Neural cell (in vitro differentiated cells): ENCODE measurements at regions not wholly inside any gene's neighbourhood (a gene's known extent, or its start where the extent isn't known, plus 50 kb on each side); places are given as distances from the start of the nearest gene placed in this dataset.

ENCODE experiments used
- H2AFZ ChIP-seq: fragments of 200-600, 300-800 bp; sonication (generic), shearing (Covaris generic); 2 replicates; pipeline ENCODE4 v1.6.0; 2014; ENCODE audit warnings: low read depth, mild to moderate bottlenecking, antibody characterized with exemption, low read length, moderate library complexity
- H3F3A ChIP-seq: fragments of 200-600 bp; shearing (Covaris generic); 2 replicates; pipeline ENCODE4 v1.6.1; 2016; ENCODE audit warnings: mild to moderate bottlenecking, moderate library complexity, mixed read lengths, antibody characterized with exemption, low read length; ENCODE audit not compliant: insufficient read depth, poor library complexity, severe bottlenecking
- H3K27ac ChIP-seq: fragments of 200-600, 300-800 bp; sonication (generic), shearing (Covaris generic); 2 replicates; pipeline ENCODE4 v1.5.1; 2014; ENCODE audit warnings: mild to moderate bottlenecking, low read length, moderate library complexity
- H3K27me3 ChIP-seq: fragments of 300-800, 200-600 bp; sonication (generic), shearing (Covaris generic); 2 replicates; pipeline ENCODE4 v1.6.0; 2014; ENCODE audit warnings: mild to moderate bottlenecking, low read depth, low read length, moderate library complexity; ENCODE audit not compliant: insufficient read depth
- H3K36me3 ChIP-seq: fragments of 300-800, 200-600 bp; sonication (generic), shearing (Covaris generic); 2 replicates; pipeline ENCODE4 v1.5.1; 2014; ENCODE audit warnings: mild to moderate bottlenecking, antibody characterized with exemption, low read length, moderate library complexity; ENCODE audit not compliant: insufficient read depth
- H3K4me2 ChIP-seq: fragments of 300-800, 200-600 bp; sonication (generic), shearing (Covaris generic); 2 replicates; pipeline ENCODE4 v1.6.0; 2014; ENCODE audit warnings: mild to moderate bottlenecking, low read length
- H3K4me3 ChIP-seq: fragments of 300-800, 200-600 bp; sonication (generic), shearing (Covaris generic); 2 replicates; pipeline ENCODE4 v1.5.1; 2014; ENCODE audit warnings: mild to moderate bottlenecking, low read length, moderate library complexity
- H3K79me2 ChIP-seq: fragments of 200-600 bp; shearing (Covaris generic); replicated peaks from 2 replicates; pipeline ENCODE4 v1.6.0; 2014; ENCODE audit warnings: mild to moderate bottlenecking, low read length, moderate library complexity; ENCODE audit not compliant: insufficient read depth
- H3K9ac ChIP-seq: fragments of 300-800, 200-600 bp; sonication (generic), shearing (Covaris generic); 2 replicates; pipeline ENCODE4 v1.6.1; 2016; ENCODE audit warnings: mild to moderate bottlenecking, low read length, mixed read lengths
- H3K9me2 ChIP-seq: fragments of 200-600 bp; shearing (Covaris generic); 2 replicates; pipeline ENCODE4 v1.6.1; 2016; ENCODE audit warnings: mild to moderate bottlenecking, low read length, mixed read lengths; ENCODE audit not compliant: insufficient read depth
- H3K9me3 ChIP-seq: fragments of 200-600, 300-800 bp; sonication (generic), shearing (Covaris generic); 2 replicates; pipeline ENCODE4 v1.6.1; 2016; ENCODE audit warnings: mild to moderate bottlenecking, mixed run types, low read length, moderate library complexity, mixed read lengths
- H4K20me1 ChIP-seq: fragments of 200-600 bp; shearing (Covaris generic); 2 replicates; pipeline ENCODE4 v1.6.1; 2016; ENCODE audit warnings: mild to moderate bottlenecking, mixed run types; ENCODE audit not compliant: insufficient read depth
- EP300 ChIP-seq: fragments of 450-650 bp; conservative IDR thresholded peaks from 2 replicates; pipeline ENCODE4 v1.6.1; 2014; ENCODE audit warnings: antibody characterized with exemption, mild to moderate bottlenecking, moderate library complexity; ENCODE audit not compliant: poor library complexity, severe bottlenecking
- EZH2 ChIP-seq: fragments of 200-600, 300-800 bp; shearing (Covaris generic), sonication (generic); IDR thresholded peaks from 2 replicates; pipeline ENCODE4 v1.6.1; 2014; ENCODE audit warnings: antibody characterized with exemption, low read length, borderline replicate concordance, mild to moderate bottlenecking; ENCODE audit not compliant: insufficient read depth, poor library complexity, severe bottlenecking
- MXI1 ChIP-seq: fragments of 450-650 bp; conservative IDR thresholded peaks from 2 replicates; pipeline ENCODE4 v1.6.1; 2014; ENCODE audit warnings: antibody characterized with exemption, mild to moderate bottlenecking; ENCODE audit not compliant: poor library complexity, severe bottlenecking
- POLR2AphosphoS5 ChIP-seq: IDR thresholded peaks from 2 replicates; pipeline ENCODE4 v1.6.1; 2012
- RAD21 ChIP-seq: fragments of 450-650 bp; conservative IDR thresholded peaks from 2 replicates; pipeline ENCODE4 v1.6.1; 2014; ENCODE audit warnings: antibody characterized with exemption, mild to moderate bottlenecking, moderate library complexity
- SMC3 ChIP-seq: fragments of 450-650 bp; conservative IDR thresholded peaks from 2 replicates; pipeline ENCODE4 v1.6.1; 2014; ENCODE audit warnings: antibody characterized with exemption, mild to moderate bottlenecking, moderate library complexity; ENCODE audit not compliant: poor library complexity
- TAF1 ChIP-seq: IDR thresholded peaks from 2 replicates; pipeline ENCODE4 v1.6.1; 2012; ENCODE audit warnings: low read depth
- TF ChIP-seq, protein P1 (sequence below): IDR thresholded peaks from 2 replicates; pipeline ENCODE4 v1.6.1; 2012; ENCODE audit warnings: borderline replicate concordance
- TF ChIP-seq, protein P2 (sequence below): fragments of 450-650 bp; IDR thresholded peaks from 2 replicates; pipeline ENCODE4 v1.5.1; 2014; ENCODE audit warnings: antibody characterized with exemption, mild to moderate bottlenecking, moderate library complexity; ENCODE audit not compliant: poor library complexity, severe bottlenecking

DNA sequence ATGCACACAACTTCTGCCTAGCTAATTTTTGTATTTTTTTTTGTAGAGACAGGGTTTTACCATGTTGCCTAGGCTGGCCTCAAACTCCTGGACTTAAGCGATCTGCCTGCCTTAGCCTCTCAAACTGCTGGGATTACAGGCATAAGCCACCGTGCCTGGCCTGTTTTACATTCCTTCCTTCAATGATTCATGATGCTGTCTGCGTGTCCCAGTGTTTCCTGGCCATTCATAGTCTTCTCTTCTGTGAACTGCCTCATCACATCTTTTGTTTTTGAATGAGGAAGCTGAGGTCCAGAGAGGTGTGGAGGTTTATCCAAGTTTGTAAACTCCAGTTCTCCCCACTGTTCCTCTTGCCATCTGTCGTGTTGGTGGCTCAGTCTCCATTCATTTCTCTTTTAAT, 64.5 kb upstream of the MED9 start:
- Histone ChIP-seq H3K4me3 (no peak overlapping the region), H3K9me3 (no peaks in the 10 kb centered on the region), H3K9me2 (no peaks in the 10 kb centered on the region), H3F3A (no peaks in the 10 kb centered on the region), H3K9ac (no peak overlapping the region), H3K27ac (no peak overlapping the region), H2AFZ (no peak overlapping the region), H3K4me2 (no peak overlapping the region), H3K27me3 (no peaks in the 10 kb centered on the region), H4K20me1 (no peaks in the 10 kb centered on the region), H3K79me2 (no peaks in the 10 kb centered on the region), H3K36me3 (no peaks in the 10 kb centered on the region)
- no peak for TF ChIP-seq SMC3
- TF ChIP-seq, protein P1, sequence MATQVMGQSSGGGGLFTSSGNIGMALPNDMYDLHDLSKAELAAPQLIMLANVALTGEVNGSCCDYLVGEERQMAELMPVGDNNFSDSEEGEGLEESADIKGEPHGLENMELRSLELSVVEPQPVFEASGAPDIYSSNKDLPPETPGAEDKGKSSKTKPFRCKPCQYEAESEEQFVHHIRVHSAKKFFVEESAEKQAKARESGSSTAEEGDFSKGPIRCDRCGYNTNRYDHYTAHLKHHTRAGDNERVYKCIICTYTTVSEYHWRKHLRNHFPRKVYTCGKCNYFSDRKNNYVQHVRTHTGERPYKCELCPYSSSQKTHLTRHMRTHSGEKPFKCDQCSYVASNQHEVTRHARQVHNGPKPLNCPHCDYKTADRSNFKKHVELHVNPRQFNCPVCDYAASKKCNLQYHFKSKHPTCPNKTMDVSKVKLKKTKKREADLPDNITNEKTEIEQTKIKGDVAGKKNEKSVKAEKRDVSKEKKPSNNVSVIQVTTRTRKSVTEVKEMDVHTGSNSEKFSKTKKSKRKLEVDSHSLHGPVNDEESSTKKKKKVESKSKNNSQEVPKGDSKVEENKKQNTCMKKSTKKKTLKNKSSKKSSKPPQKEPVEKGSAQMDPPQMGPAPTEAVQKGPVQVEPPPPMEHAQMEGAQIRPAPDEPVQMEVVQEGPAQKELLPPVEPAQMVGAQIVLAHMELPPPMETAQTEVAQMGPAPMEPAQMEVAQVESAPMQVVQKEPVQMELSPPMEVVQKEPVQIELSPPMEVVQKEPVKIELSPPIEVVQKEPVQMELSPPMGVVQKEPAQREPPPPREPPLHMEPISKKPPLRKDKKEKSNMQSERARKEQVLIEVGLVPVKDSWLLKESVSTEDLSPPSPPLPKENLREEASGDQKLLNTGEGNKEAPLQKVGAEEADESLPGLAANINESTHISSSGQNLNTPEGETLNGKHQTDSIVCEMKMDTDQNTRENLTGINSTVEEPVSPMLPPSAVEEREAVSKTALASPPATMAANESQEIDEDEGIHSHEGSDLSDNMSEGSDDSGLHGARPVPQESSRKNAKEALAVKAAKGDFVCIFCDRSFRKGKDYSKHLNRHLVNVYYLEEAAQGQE = no peak
- no peak for TF ChIP-seq EP300
- TF ChIP-seq POLR2AphosphoS5 = no peak
- TF ChIP-seq TAF1 = no peak
- TF ChIP-seq MXI1 = no peak

DNA sequence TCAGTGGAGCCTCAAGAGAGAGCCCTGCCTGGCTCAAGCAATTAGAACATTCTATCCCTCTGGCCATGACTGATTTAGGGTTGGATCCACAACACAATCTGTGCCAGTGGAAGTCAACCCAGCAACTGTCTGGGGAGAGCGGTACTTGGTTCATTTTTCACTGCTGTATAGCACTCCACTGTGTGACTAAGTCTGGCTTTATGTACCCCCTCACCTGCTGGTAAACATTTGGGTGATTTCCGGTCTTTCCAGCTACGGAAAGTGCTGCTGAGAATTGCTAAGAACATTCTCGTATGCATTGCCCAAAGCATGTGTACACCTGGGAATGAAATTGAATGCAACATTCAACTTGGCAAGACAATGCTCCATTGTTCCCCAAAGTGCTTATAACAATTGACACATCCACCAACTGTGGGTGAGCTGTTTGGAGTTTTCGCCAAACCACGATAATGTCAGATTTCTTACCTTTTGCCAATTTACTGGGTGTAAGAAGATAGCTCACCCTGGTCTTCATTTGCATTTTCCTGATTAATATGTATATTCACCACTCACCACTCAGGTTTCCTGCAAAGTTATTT, 63.5 kb upstream of the MED9 start:
- Histone ChIP-seq H3K79me2 (no peaks in the 10 kb centered on the region), H2AFZ (no peak overlapping the region), H4K20me1 (no peaks in the 10 kb centered on the region), H3K9me3 (no peaks in the 10 kb centered on the region), H3K4me3 (no peak overlapping the region), H3K27me3 (no peaks in the 10 kb centered on the region), H3K27ac (no peak overlapping the region), H3K9me2 (no peaks in the 10 kb centered on the region), H3K4me2 (no peak overlapping the region), H3F3A (no peaks in the 10 kb centered on the region), H3K36me3 (no peaks in the 10 kb centered on the region), H3K9ac (no peak overlapping the region)
- TF ChIP-seq, protein P2, sequence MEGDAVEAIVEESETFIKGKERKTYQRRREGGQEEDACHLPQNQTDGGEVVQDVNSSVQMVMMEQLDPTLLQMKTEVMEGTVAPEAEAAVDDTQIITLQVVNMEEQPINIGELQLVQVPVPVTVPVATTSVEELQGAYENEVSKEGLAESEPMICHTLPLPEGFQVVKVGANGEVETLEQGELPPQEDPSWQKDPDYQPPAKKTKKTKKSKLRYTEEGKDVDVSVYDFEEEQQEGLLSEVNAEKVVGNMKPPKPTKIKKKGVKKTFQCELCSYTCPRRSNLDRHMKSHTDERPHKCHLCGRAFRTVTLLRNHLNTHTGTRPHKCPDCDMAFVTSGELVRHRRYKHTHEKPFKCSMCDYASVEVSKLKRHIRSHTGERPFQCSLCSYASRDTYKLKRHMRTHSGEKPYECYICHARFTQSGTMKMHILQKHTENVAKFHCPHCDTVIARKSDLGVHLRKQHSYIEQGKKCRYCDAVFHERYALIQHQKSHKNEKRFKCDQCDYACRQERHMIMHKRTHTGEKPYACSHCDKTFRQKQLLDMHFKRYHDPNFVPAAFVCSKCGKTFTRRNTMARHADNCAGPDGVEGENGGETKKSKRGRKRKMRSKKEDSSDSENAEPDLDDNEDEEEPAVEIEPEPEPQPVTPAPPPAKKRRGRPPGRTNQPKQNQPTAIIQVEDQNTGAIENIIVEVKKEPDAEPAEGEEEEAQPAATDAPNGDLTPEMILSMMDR = no peak
- TF ChIP-seq EZH2 = no peak

DNA sequence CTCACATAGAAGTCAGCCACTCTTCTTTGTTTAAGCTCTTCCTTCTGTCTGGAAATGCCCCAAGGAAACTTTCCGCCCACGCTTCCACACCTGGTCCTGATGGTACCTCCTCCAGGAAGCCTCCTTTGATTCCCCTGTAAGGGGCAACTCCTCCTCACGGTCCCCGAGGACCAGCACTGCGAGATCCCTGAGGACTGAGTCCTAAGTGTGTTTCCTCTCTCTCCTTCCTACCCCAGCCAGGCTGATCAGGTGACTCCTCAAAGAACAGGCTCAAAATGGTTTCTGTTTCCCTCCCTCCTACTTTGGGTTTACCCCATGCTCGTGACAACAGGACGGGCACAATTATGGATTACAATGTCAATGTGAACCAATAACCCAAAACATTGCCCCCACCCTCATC, 63.0 kb upstream of the MED9 start:
- no peaks in the 10 kb centered on the region for H3K79me2 ChIP-seq
- no peaks in the 10 kb centered on the region for H3K9me3 ChIP-seq
- H2AFZ ChIP-seq = no peak overlapping the region
- no peak overlapping the region for H3K4me3 ChIP-seq
- H3K27me3 ChIP-seq = no peaks in the 10 kb centered on the region
- no peak overlapping the region for H3K9ac ChIP-seq
- no peak overlapping the region for H3K4me2 ChIP-seq
- H3K27ac ChIP-seq = no peak overlapping the region
- no peaks in the 10 kb centered on the region for H3K36me3 ChIP-seq
- H3F3A ChIP-seq = no peaks in the 10 kb centered on the region
- no peaks in the 10 kb centered on the region for H3K9me2 ChIP-seq
- no peaks in the 10 kb centered on the region for H4K20me1 ChIP-seq
- TF ChIP-seq MXI1 (no peak), POLR2AphosphoS5 (no peak), EZH2 (no peak), EP300 (no peak), TAF1 (no peak), RAD21 (no peak), SMC3 (no peak)
- TF ChIP-seq, protein P2 = no peak
- TF ChIP-seq, protein P1 = no peak
